ENCODE measurements at regions not wholly inside any gene's neighbourhood (a gene's known extent, or its start where the extent isn't known, plus 50 kb on each side); places are given as distances from the start of the nearest gene placed in this dataset.

DNA sequence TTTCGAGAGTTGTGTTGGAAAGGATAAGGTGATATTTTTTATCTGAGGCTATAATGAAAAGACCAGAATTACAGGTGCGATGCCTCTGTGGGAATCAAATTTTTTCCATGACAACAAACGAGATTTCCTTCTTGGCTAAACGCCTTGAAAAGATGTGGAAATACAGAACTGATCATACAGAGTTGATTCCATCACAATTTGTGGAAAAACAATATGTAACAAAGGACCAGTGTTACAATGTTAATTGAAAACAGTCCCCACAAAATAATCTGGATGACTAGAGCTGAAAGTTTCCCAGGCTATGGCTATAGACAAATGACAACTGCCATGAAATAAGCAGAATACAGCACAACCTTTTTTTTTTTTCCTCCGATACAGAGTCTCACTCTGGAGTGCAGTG is 628.9 kb downstream of the DIAPH3 start:
- no peaks in the 10 kb centered on the region for H3K23me2 ChIP-seq (ENCODE audit: insufficient read length, low read depth, low read length, poor library complexity, severe bottlenecking)
- H3K27ac Mint-ChIP-seq: no peak overlapping the region
- no peak overlapping the region for H4K5ac ChIP-seq (ENCODE audit: insufficient read length, low read depth, low read length)
- peaks cover 0 to 2% of the 10 kb centered on the region in 2 experiments; a peak in 1 of 5 replicates for H3K9me3 Mint-ChIP-seq
- no peak overlapping the region for H2AFZ ChIP-seq (ENCODE audit: low read length)
- no peak overlapping the region for H2BK12ac ChIP-seq (ENCODE audit: insufficient read length, low read depth, low read length)
- peaks cover 2% of the 10 kb centered on the region for H3K4me1 ChIP-seq (ENCODE audit: insufficient read depth, low read length)
- no peak overlapping the region for H3T11ph ChIP-seq (ENCODE audit: low read length)
- no peak overlapping the region for H2BK20ac ChIP-seq (ENCODE audit: low read depth, low read length, poor library complexity, severe bottlenecking)
- no peak overlapping the region for H3K9ac ChIP-seq (ENCODE audit: extremely low read depth, insufficient read length, low read length)
- no peaks in the 10 kb centered on the region for H3K79me1 ChIP-seq (ENCODE audit: insufficient read depth, low read depth, low read length, poor library complexity, severe bottlenecking)
- H3K14ac ChIP-seq (ENCODE audit: insufficient read depth, low read length): no peak overlapping the region
- H3K18ac ChIP-seq (ENCODE audit: insufficient read length, low read depth, low read length): no peak overlapping the region
- H4K20me1 ChIP-seq (ENCODE audit: control insufficient read depth, insufficient read depth, insufficient read length): no peaks in the 10 kb centered on the region
- H3K27ac ChIP-seq (ENCODE audit: insufficient read length, low read depth, low read length): no peak overlapping the region
- no peak overlapping the region for H2BK5ac ChIP-seq (ENCODE audit: insufficient read length, low read length)
- H3K4me2 ChIP-seq (ENCODE audit: insufficient read depth, insufficient read length, low read length): no peak overlapping the region
- H3K9me3 ChIP-seq (ENCODE audit: control insufficient read depth, low read depth, low read length): no peaks in the 10 kb centered on the region
- 100% methylated on average over 1 of the region's 5 CpGs for WGBS (ENCODE audit: extremely low coverage, insufficient read length, low lambda C conversion rate)
- no peaks in the 10 kb centered on the region for H3K27me3 ChIP-seq (ENCODE audit: insufficient read depth, low read length)
- no peak for DNase-seq
- H3K4me1 Mint-ChIP-seq: peaks cover 28 to 33% of the 10 kb centered on the region in 2 experiments
- H3K27me3 Mint-ChIP-seq (ENCODE audit: low read depth): no peaks in the 10 kb centered on the region
- no peak overlapping the region for H3K4me3 Mint-ChIP-seq
- H3K4ac ChIP-seq (ENCODE audit: low read depth, low read length): no peak overlapping the region
- no peaks in the 10 kb centered on the region for H3K36me3 Mint-ChIP-seq (ENCODE audit: insufficient read depth in 1 of 3, low read depth in 3 of 3)
- H2BK120ac ChIP-seq (ENCODE audit: low read depth, low read length, poor library complexity, severe bottlenecking): no peak overlapping the region
- H3K23ac ChIP-seq (ENCODE audit: insufficient read length, low read depth, low read length): no peak overlapping the region
- no peak overlapping the region for H4K8ac ChIP-seq (replicated peaks; ENCODE audit: insufficient read length, low read depth, low read length)
- no peak overlapping the region for H2AK5ac ChIP-seq (ENCODE audit: insufficient read length, low read length)
- H4K91ac ChIP-seq (ENCODE audit: insufficient read length, low read depth, low read length): no peak overlapping the region
- TF ChIP-seq CTCF (conservative IDR thresholded peaks at IDR 0.05): no peak
- H2BK15ac ChIP-seq (ENCODE audit: low read depth, low read length): no peak overlapping the region
- no peak overlapping the region for H3K56ac ChIP-seq (ENCODE audit: insufficient read length, low read depth, low read length)
- H3K79me2 ChIP-seq (ENCODE audit: insufficient read depth, low read length): no peaks in the 10 kb centered on the region
